WERI-Rb-1 (cell line): ENCODE measurements at regions not wholly inside any gene's neighbourhood (a gene's known extent, or its start where the extent isn't known, plus 50 kb on each side); places are given as distances from the start of the nearest gene placed in this dataset.

Source experiments
- DNase-seq: peaks from one replicate; pipeline ENCODE4 v3.0.0-alpha.2; 2020
- H3K27ac ChIP-seq: fragments of 250-450 bp; sonication (Bioruptor Pico); 2 replicates; pipeline ENCODE4 v1.5.1; 2020; ENCODE audit warnings: mild to moderate bottlenecking, moderate library complexity
- H3K27me3 ChIP-seq: fragments of 250-450 bp; sonication (Bioruptor Pico); 2 replicates; pipeline ENCODE4 v1.5.1; 2021; ENCODE audit warnings: mild to moderate bottlenecking, low read depth, moderate library complexity; ENCODE audit not compliant: insufficient read depth, severe bottlenecking
- H3K36me3 ChIP-seq: fragments of 250-450 bp; sonication (Bioruptor Pico); 2 replicates; pipeline ENCODE4 v1.5.1; 2020; ENCODE audit warnings: mild to moderate bottlenecking, moderate library complexity
- H3K4me3 ChIP-seq: 2 replicates; pipeline ENCODE4 v1.5.1; 2011; ENCODE audit warnings: low read depth, mild to moderate bottlenecking, control low read depth, low read length
- H3K9me3 ChIP-seq: fragments of 250-450 bp; sonication (Bioruptor Pico); 2 replicates; pipeline ENCODE4 v1.5.1; 2021; ENCODE audit warnings: mild to moderate bottlenecking, moderate library complexity; ENCODE audit not compliant: severe bottlenecking
- CTCF ChIP-seq: IDR thresholded peaks from 2 replicates; pipeline ENCODE4 v1.5.1; 2011; ENCODE audit warnings: low read depth, mild to moderate bottlenecking, control low read depth, inconsistent platforms, low read length

- no peak overlapping the region for H3K27ac ChIP-seq
- no peak overlapping the region for H3K4me3 ChIP-seq
- H3K9me3 ChIP-seq = no peaks in the 10 kb centered on the region
- no peak for DNase-seq
- TF ChIP-seq CTCF = no peak
- no peaks in the 10 kb centered on the region for H3K36me3 ChIP-seq
- H3K27me3 ChIP-seq = peaks cover 26% of the 10 kb centered on the region
Measured at GRCh38 chr2:107148496-107148895, 262.5 kb upstream of the ST6GAL2 start.

- H3K27ac ChIP-seq = no peak overlapping the region
- no peaks in the 10 kb centered on the region for H3K9me3 ChIP-seq
- no peak overlapping the region for H3K4me3 ChIP-seq
- no peaks in the 10 kb centered on the region for H3K36me3 ChIP-seq
- no peak for TF ChIP-seq CTCF
- DNase-seq = no peak
- H3K27me3 ChIP-seq = peaks cover 70% of the 10 kb centered on the region
Measured at GRCh38 chr2:107160640-107161239, 274.8 kb upstream of the ST6GAL2 start.

- no peak for DNase-seq
- Histone ChIP-seq H3K27me3 (peaks cover 32% of the 10 kb centered on the region), H3K27ac (no peak overlapping the region), H3K9me3 (no peaks in the 10 kb centered on the region), H3K36me3 (no peaks in the 10 kb centered on the region), H3K4me3 (no peak overlapping the region)
- TF ChIP-seq CTCF = no peak
Measured at GRCh38 chr2:107168141-107168540, 282.2 kb upstream of the ST6GAL2 start.

GRCh38 chr2:107174171-107174570 is 288.2 kb upstream of the ST6GAL2 start:
- no peak overlapping the region for H3K27ac ChIP-seq
- H3K9me3 ChIP-seq = no peaks in the 10 kb centered on the region
- no peak overlapping the region for H3K4me3 ChIP-seq
- DNase-seq = no peak
- peaks cover 45% of the 10 kb centered on the region for H3K27me3 ChIP-seq
- no peak for TF ChIP-seq CTCF
- no peaks in the 10 kb centered on the region for H3K36me3 ChIP-seq

GRCh38 chr2:107182981-107183380 is 297.0 kb upstream of the ST6GAL2 start:
- Histone ChIP-seq H3K36me3 (no peaks in the 10 kb centered on the region), H3K4me3 (no peak overlapping the region), H3K9me3 (no peaks in the 10 kb centered on the region), H3K27ac (no peak overlapping the region), H3K27me3 (peaks cover 55% of the 10 kb centered on the region)
- no peak for TF ChIP-seq CTCF
- no peak for DNase-seq

- no peak for TF ChIP-seq CTCF
- peaks cover 21% of the 10 kb centered on the region for H3K27me3 ChIP-seq
- no peak for DNase-seq
- H3K4me3 ChIP-seq = no peak overlapping the region
- no peaks in the 10 kb centered on the region for H3K9me3 ChIP-seq
- H3K27ac ChIP-seq = no peak overlapping the region
- no peaks in the 10 kb centered on the region for H3K36me3 ChIP-seq
Measured at GRCh38 chr2:107187870-107188269, 301.9 kb upstream of the ST6GAL2 start.
